Sigmoid colon (tissue), 3 donors: ENCODE measurements at regions not wholly inside any gene's neighbourhood (a gene's known extent, or its start where the extent isn't known, plus 50 kb on each side); places are given as distances from the start of the nearest gene placed in this dataset.

ENCODE experiments used
- CTCF ChIP-seq, 4 experiments: fragments of 450-650 bp in 3 of 4; fragments of 200-600 bp in 1 of 4; IDR thresholded peaks; one replicate each; pipeline ENCODE4 v1.5.1; 2016 to 2019; ENCODE audit warnings: antibody characterized with exemption in 4 of 4, mild to moderate bottlenecking in 3 of 4, moderate library complexity in 2 of 4
- POLR2A ChIP-seq, 2 donors: fragments of 450-650 bp; IDR thresholded peaks; one replicate each; pipeline ENCODE4 v1.6.1; 2016; ENCODE audit warnings: antibody characterized with exemption in 2 of 2, mild to moderate bottlenecking in 2 of 2, moderate library complexity in 2 of 2

GRCh38 chr1:169027607-169028320, 78.7 kb upstream of the ATP1B1 start:
- TF ChIP-seq POLR2A (IDR thresholded peaks at IDR 0.05) (no peak), CTCF (IDR thresholded peaks at IDR 0.05) (no peak)
